ENCODE measurements at regions not wholly inside any gene's neighbourhood (a gene's known extent, or its start where the extent isn't known, plus 50 kb on each side); places are given as distances from the start of the nearest gene placed in this dataset.

- H3K9me3 ChIP-seq: no peaks in the 10 kb centered on the region
- DNase-seq (ENCODE audit: extremely low spot score in 2 of 2): no peak
- no peaks in the 10 kb centered on the region for H3K4me1 ChIP-seq
- TF ChIP-seq POLR2AphosphoS5 (IDR thresholded peaks at IDR 0.05; ENCODE audit: insufficient read depth in 1 of 2, low read depth in 1 of 2) (no peak), CTCF (IDR thresholded peaks at IDR 0.05) (no peak), POLR2A (IDR thresholded peaks at IDR 0.05) (no peak)
- H3K27ac ChIP-seq: no peak overlapping the region
- H3K4me3 ChIP-seq: no peak overlapping the region
- H3K36me3 ChIP-seq: no peaks in the 10 kb centered on the region
- H3K27me3 ChIP-seq: no peaks in the 10 kb centered on the region
- intact Hi-C loops (cut with DNase I): no loop called here
Observed at GRCh38 chr9:13942695-13943094, 371.2 kb downstream of the NFIB start.

GRCh38 chr9:13942201-13942600 is 371.7 kb downstream of the NFIB start:
- no peaks in the 10 kb centered on the region for H3K4me1 ChIP-seq
- no peak for DNase-seq (ENCODE audit: extremely low spot score in 2 of 2)
- H3K27me3 ChIP-seq: no peaks in the 10 kb centered on the region
- H3K4me3 ChIP-seq: no peak overlapping the region
- intact Hi-C loops (cut with DNase I): no loop called here
- H3K27ac ChIP-seq: no peak overlapping the region
- H3K9me3 ChIP-seq: no peaks in the 10 kb centered on the region
- H3K36me3 ChIP-seq: no peaks in the 10 kb centered on the region
- TF ChIP-seq CTCF (IDR thresholded peaks at IDR 0.05) (no peak), POLR2AphosphoS5 (IDR thresholded peaks at IDR 0.05; ENCODE audit: insufficient read depth in 1 of 2, low read depth in 1 of 2) (no peak), POLR2A (IDR thresholded peaks at IDR 0.05) (no peak)

- Histone ChIP-seq H3K27ac (no peak overlapping the region), H3K4me3 (no peak overlapping the region), H3K4me1 (no peaks in the 10 kb centered on the region), H3K36me3 (no peaks in the 10 kb centered on the region), H3K27me3 (no peaks in the 10 kb centered on the region), H3K9me3 (no peaks in the 10 kb centered on the region)
- intact Hi-C loops (cut with DNase I): no loop called here
- TF ChIP-seq POLR2AphosphoS5 (IDR thresholded peaks at IDR 0.05; ENCODE audit: insufficient read depth in 1 of 2, low read depth in 1 of 2): no peak
- TF ChIP-seq POLR2A (IDR thresholded peaks at IDR 0.05): no peak
- no peak for DNase-seq (ENCODE audit: extremely low spot score in 2 of 2)
Observed at GRCh38 chr9:13941714-13942113, 372.2 kb downstream of the NFIB start.

GRCh38 chr9:13939701-13940490 is 374.0 kb downstream of the NFIB start:
- Histone ChIP-seq H3K27ac (no peak overlapping the region), H3K4me3 (no peak overlapping the region)
- no peak for DNase-seq (ENCODE audit: extremely low spot score in 2 of 2)

GRCh38 chr9:13939134-13939533 is 374.8 kb downstream of the NFIB start:
- no peak overlapping the region for H3K27ac ChIP-seq
- H3K4me1 ChIP-seq: no peaks in the 10 kb centered on the region
- TF ChIP-seq POLR2AphosphoS5 (IDR thresholded peaks at IDR 0.05; ENCODE audit: insufficient read depth in 1 of 2, low read depth in 1 of 2) (no peak), CTCF (IDR thresholded peaks at IDR 0.05) (no peak), POLR2A (IDR thresholded peaks at IDR 0.05) (no peak)
- no peak overlapping the region for H3K4me3 ChIP-seq
- no peak for DNase-seq (ENCODE audit: extremely low spot score in 2 of 2)
- no peaks in the 10 kb centered on the region for H3K27me3 ChIP-seq
- no peaks in the 10 kb centered on the region for H3K9me3 ChIP-seq
- no peaks in the 10 kb centered on the region for H3K36me3 ChIP-seq
- intact Hi-C loops (cut with DNase I): no loop called here

More at GRCh38 chr9:13939701-13940490, 374.0 kb downstream of the NFIB start:
- Histone ChIP-seq H3K9me3 (no peaks in the 10 kb centered on the region), H3K4me1 (no peaks in the 10 kb centered on the region), H3K27me3 (no peaks in the 10 kb centered on the region), H3K36me3 (no peaks in the 10 kb centered on the region)
- TF ChIP-seq POLR2A (IDR thresholded peaks at IDR 0.05) (no peak), POLR2AphosphoS5 (IDR thresholded peaks at IDR 0.05; ENCODE audit: insufficient read depth in 1 of 2, low read depth in 1 of 2) (no peak), CTCF (IDR thresholded peaks at IDR 0.05) (no peak)
- intact Hi-C loops (cut with DNase I): no loop called here

Measured in vagina (tissue), 2 donors.